ENCODE measurements at regions not wholly inside any gene's neighbourhood (a gene's known extent, or its start where the extent isn't known, plus 50 kb on each side); places are given as distances from the start of the nearest gene placed in this dataset.

DNA sequence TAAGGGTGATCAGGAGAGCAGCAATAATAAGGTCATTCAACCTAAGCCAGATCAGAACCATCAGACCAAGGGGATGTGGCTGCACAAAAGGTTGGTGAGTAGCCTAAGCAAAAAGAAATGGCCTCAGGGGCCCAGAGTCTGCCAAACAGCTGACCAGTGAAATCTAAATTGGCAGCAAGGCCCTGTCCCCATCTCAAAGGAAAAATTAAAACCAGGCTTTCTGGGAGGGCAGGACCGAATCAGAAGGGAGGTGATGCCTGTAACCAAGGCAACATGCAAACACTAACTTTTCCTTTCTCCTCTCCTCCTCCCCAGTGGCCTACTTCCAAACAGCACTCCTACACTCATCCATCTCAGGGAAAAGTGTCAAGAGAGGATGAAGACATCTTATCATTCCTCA is 256.4 kb downstream of the NUAK1 start:
- TF ChIP-seq EZH2 (IDR thresholded peaks at IDR 0.05; ENCODE audit: borderline replicate concordance, low read length), result no peak
- TF ChIP-seq, protein P1, sequence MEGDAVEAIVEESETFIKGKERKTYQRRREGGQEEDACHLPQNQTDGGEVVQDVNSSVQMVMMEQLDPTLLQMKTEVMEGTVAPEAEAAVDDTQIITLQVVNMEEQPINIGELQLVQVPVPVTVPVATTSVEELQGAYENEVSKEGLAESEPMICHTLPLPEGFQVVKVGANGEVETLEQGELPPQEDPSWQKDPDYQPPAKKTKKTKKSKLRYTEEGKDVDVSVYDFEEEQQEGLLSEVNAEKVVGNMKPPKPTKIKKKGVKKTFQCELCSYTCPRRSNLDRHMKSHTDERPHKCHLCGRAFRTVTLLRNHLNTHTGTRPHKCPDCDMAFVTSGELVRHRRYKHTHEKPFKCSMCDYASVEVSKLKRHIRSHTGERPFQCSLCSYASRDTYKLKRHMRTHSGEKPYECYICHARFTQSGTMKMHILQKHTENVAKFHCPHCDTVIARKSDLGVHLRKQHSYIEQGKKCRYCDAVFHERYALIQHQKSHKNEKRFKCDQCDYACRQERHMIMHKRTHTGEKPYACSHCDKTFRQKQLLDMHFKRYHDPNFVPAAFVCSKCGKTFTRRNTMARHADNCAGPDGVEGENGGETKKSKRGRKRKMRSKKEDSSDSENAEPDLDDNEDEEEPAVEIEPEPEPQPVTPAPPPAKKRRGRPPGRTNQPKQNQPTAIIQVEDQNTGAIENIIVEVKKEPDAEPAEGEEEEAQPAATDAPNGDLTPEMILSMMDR (IDR thresholded peaks at IDR 0.05; ENCODE audit: low read length), result no peak

Measured in OCI-LY1 (cell line).